ENCODE measurements at regions not wholly inside any gene's neighbourhood (a gene's known extent, or its start where the extent isn't known, plus 50 kb on each side); places are given as distances from the start of the nearest gene placed in this dataset.

DNA sequence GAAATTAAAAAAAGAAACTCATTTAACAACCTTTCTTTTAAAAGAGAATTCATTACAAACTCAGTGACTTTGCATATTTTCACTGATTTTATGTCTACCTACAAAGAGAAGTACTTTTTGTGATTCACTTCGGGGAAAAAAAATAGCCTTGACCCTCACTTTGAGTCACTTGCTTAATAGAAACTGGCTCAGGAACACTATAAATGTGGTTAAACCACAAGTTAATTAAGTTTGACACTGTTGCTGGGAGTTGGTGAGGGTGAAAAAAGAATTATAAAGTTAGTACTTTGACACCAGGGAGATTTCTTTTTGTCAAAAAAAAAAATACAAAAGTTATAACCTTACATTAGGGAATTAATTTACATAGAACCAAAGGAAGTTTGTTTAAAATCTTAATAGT, 810.9 kb downstream of the NR2F2 start:
- DNase-seq (ENCODE audit: extremely low read depth, low read depth), result no peak

DNA sequence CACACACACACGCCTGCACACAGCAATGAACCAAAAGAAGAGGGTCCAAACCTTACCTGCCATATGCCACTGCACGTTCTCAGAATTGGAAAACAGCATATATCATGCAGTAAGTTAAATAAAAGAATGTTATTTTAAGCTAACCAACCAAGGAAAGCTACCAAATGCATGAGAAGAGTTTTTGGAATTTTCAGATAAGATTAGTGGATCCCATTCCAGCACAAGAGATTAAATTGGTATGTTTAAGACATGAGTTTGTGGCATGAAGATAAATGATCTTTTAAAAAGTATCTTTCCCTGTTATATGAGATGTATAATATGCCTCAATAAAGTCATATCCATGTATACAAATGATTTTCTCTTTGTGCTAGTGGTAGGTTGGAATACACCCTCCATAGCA, 811.4 kb downstream of the NR2F2 start:
- no peak for DNase-seq (ENCODE audit: extremely low read depth, low read depth)

DNA sequence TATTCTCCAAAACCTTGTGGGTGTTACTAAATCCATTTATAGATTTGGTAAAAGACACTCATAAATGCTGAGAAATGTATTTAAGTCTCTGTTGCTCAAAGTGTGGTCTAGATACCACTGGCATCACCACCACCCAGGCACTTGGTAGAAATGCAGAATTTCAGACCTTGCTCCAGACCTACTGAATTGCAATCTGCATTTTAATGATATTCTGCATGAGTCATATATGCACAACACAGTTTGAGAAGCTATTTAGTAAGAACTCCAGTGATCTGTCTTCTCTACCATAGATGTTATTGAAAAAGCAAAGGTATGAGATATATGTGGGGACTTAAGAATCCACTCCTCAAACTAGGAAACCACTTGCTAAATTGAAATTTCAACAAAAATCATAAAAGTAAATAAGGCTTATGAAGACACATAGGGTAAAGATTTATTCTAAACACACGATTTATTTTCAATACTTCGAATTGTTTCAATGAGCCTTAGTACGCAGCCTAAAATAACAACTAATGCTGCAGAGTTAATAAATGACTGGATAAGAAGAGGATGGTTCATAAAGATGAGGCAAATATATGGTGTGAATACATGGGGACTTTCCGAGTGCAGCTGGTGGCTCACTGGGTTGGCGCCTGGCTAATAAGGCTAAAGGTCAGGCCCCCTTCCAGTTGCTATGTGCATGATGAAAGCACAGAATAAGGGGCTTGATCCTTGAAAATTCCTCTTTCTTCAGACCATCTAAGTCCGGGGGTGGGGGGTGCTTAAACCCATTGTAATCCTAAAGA, 813.3 kb downstream of the NR2F2 start:
- no peak for DNase-seq (ENCODE audit: extremely low read depth, low read depth)

DNA sequence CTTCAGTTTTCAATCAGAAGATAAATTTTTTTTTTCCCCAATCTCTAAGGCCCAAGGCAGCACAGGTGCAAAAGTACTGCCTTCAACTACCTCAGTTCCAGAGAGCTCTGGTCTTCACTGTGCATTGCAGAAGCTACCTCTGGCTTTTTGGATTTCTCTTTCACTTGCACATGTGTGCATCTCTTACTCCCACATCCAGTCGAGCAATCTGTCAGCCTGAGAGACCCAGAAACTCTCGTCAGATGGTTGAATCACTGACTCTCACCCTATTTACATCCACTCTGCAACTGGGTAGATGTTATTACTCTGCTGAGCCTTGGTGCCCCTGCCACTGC, 813.8 kb downstream of the NR2F2 start:
- DNase-seq (ENCODE audit: extremely low read depth, low read depth), result no peak

DNA sequence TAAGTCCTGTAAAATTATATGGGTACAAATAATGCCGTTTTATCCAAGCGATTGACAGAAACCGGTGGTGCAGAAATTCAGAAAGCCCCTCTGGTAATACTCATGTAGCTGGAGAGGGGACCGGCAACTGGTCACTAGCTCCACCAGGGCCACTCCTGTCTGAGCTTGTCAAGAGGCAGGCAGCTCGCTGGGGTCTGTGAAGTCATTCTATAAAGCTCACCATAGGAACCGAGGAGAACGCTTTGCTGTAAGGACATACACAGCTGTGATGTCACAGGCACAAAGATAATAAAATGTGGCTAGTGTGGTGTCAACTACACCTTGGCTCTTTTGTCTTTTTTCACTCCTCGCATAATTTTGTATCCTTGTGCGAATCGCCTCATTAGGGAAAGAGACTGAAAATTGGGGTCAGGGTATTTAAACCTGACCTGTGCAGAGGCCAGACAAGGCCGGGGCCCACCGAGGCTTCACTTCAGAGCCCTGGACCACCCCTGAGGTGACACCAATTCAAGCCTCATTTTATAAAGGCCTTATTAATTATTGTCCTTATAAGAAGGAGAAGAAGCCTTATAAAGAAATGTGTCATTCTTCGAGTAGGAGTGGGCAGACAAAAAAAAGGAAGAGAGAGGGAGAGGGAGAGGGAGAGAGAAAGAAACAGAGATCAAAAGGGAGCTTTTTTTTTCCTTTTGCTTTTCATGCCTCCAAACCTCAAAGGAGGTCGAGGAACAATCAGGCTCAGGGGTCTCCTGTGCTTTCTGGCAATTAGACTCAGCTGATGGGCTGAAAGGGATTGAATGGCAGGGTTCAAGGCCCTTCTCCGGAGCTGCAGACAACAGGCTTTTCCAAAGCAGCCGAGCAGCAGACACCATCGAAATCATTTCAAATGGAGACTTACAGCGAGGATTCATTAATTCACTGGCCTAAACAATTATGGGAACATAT, 813.3 kb upstream of the ARRDC4 start:
- DNase-seq (ENCODE audit: extremely low read depth, low read depth), result no peak

DNA sequence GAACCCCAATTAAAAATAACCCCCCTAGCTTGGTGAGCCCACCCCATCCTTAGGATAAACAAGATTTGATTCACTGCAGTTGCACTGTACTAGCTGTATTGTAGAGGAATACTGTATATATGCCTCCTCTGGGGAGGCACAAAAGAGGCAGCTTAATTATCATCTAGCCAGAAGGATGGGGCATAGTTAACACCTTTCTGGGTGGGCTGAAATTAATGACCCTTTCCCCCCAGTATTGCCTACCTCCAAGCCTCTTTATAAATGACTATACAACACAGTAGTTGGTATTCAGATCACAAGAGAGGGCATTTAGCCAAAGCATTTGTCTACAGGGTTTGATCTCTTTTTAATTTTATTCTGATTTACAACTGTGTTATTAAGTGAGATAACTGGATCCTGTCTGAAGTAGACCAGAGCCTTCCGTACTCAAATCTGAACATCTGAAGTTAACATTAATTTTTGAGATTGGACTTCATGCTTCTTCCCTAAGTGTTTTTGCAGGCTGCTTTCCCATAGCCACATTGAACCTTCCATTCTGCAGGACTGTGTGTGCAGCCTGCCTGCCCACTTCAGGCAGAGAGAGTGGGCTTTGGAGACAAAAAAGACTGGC, 807.0 kb upstream of the ARRDC4 start:
- no peak for DNase-seq (ENCODE audit: extremely low read depth, low read depth)

DNA sequence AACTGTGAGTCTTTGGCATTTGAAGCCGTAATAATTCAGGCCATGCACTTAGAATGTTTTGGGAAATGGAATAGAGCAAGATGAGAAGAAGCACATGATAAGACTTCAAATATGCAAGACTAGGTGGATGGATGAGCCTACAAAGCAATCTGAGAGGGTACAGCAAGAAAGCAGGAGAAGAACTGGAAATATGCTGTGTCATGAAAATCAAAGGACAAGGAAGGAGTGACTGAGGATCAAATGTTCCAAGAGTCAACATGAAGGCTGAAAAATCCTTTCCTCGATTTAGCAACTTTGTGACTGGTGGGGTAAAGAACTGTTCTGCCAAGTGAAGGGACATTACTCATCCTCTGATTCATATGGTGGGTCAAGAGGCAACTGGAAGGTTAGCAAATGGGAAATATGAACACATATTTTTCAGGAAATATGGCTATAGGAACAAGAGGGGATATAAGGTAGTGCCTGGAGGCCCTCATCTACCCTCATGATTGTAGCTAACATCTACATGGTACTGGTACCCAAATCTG, 803.7 kb upstream of the ARRDC4 start:
- DNase-seq (ENCODE audit: extremely low read depth, low read depth), result no peak

DNA sequence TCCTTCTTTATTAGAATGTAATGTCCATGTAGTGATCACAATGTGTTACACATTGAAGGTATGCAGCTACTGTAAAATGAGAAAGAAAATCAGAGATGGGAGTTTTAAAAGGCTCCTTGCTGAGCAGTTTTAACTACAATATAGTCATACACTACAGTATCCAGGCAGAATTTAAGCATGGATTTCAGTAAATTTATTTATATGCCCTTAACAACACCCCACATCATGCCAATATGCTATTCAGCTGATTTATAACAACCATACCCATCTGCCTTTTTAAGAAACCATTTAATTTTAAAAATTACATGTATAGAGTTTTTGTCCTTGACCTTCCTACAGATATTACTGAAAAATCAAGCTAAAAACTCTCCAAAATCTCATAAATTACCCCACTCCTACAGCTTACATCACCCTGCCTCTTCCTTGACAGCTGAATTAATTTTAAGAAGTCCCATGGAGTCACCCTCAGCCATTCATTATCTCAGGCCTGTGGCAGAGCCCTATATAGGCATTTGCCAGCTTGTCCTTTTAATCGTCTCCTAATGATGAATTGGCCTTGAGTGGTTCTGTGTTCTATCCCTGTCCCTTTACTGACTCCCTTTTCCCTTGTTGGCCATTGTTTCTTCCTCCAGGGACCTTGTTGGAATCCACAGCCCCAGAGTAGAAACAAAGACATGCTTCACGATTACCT, 797.6 kb upstream of the ARRDC4 start:
- DNase-seq (ENCODE audit: extremely low read depth, low read depth), result no peak

DNA sequence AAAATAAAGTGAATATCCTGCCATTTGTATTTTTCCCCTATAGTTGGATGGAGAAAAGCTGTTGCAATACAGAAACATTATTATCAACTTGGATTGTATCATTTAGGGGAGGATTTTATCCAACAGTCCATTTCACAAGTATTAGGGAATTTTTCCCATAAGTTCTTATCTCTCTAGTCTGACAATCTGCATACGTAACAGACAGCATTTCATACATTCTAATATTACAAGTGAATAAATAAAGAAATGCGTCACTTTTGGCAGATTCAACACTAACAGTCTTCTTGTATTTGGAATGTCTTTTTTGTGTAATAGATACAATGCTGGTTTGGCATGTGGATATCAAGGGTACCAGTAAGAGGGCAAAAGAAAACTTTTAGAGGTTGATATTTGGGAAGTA, 795.3 kb upstream of the ARRDC4 start:
- DNase-seq (ENCODE audit: extremely low read depth, low read depth), result no peak

DNA sequence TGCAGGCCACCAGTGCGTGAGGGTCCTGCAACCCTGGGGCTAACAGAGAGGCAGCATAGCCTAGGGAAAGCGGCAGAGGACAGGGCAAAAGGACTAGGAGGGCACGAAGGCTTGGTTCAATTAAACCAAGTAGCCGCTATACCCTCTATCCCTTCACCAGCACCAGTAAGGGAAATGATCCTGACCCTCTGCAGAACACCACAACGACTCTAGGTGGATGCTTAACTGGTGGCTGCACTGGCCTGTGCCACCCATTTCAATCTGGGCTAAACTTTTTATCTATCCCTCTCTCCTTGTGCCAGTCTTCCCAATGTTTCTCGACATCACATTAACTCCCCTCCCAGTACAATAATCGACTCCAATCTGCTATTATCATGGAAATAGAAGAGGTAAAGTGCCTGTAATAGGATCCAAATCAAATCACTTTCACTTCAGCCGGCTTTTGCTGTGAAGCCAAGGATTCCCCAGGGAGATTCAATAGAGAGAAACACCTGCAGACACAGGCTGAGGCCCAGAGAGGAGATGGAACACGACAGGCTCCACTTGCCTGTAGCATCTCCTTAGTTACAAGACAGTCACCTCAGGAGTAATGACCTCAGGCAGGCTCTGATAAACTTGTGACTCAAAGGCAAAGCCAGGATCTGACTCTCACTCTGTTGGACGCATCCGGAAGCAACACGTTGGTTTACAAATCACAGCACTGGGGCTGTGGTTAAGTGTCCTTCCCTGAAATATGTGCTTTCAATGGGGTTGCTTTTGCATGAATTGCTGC, 791.6 kb upstream of the ARRDC4 start:
- DNase-seq (ENCODE audit: extremely low read depth, low read depth), result no peak

DNA sequence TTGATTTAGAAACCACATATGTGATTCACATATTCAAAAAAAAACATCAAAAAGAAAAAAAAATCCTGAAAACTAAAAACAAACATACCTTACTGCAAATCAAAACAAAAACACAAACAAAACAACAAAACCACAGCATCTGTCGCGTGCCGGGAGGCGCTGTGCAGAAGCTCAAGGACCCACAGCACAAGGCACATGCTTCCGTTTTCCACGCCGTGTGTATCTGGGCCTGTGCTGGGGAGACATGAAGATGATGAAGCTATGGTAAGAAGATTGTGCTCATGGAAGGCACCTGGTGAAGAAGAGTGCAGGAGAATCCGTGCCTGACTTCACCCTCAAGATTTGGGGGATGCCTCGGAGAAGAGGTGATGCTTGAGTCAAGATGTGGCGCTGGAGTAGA, 788.9 kb upstream of the ARRDC4 start:
- no peak for DNase-seq (ENCODE audit: extremely low read depth, low read depth)

DNA sequence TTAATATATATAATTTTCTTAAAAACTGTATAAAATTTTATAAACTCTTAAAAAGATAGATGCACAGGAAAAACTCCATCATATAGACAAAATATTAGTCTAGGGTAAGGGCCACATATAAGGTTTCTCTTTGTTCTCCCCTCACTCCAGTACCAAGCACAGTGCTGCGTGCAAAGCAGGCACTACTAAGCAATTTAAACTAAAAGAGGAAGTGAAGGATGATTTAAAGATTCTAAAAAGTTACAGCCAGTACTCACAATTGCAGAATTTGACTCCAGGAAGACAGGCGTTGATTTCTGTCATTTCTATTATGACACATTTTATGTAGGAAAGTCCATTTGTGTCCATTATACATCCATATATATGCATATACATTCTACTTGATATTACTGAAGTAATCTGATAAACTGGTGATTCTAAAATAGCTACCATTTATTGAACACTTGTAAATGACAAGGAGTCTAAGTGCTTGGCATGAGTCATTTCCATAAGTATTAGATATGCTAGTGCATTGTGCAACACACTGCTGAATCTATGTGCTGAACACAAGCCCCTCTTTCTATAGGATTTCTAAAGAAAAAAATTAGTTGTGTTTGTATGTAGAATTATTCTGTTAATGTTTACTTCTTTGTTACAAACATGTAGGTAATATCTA, 785.5 kb upstream of the ARRDC4 start:
- no peak for DNase-seq (ENCODE audit: extremely low read depth, low read depth)

DNA sequence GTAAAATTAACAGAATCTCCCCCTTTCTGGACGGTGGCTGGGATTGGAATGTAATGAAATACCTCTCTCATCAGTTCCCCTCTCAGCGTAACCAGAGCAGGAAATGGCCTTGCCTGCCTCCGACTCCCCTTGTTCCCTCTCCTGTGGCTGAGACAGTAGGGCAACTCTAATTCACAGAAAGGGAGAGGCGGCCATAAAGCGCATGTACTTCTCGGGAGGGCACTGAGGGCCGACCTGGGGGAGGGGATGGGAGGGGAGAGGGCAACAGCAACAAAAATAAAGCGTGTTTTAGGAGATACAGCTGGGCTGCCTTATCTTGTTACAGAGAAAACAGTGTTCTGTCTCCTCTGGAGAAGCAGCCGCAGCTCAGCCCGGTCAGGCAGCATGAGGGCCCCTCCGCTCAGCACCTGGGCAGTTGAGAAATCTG, 783.3 kb upstream of the ARRDC4 start:
- DNase-seq (ENCODE audit: extremely low read depth, low read depth), result no peak

DNA sequence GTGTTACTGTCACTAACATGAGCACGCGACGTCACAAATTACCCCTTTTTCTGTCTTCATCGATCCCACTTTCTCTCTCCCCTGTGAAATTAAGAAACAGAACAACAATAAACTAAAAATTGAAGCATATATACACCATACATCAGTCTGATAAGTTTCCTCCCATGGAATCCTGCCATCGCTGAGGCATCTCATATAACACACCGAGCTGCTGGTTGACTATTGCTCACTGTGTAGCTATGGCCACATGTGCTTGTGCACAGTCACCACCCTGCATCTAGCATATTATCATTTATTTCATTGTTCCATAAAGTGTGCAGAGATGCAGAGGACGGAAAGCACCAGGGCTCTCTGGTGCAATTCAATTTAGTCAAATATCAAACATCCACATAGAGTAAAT, 777.9 kb upstream of the ARRDC4 start:
- no peak for DNase-seq (ENCODE audit: extremely low read depth, low read depth)

DNA sequence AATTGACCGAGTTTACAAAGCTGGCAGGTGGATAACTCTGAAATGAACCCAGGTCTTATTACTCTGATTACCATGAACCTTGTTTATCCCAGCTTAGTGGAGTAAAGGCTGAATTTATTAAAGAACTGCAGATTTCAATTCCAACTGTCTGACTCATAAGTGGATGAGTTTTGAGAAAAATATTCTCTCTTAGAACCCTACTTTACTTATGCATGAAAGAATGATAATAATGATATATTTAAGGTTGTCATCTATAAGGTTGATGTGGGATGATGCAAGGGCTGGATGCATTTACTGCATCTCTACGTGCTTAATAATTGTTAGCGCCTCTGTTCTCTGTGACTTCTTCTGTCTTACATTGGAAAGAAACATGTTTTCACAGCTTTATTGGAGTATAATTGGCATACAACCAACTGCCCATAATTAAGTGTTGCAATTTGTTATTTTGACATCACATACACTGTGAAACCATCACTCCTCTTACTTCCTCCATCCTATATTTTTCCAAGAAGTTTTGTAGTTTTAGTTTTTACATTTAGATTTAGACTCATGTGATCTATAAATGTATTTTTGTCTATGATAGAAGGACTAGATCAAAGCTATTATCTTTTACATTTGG, 771.2 kb upstream of the ARRDC4 start:
- DNase-seq (ENCODE audit: extremely low read depth, low read depth), result no peak

DNA sequence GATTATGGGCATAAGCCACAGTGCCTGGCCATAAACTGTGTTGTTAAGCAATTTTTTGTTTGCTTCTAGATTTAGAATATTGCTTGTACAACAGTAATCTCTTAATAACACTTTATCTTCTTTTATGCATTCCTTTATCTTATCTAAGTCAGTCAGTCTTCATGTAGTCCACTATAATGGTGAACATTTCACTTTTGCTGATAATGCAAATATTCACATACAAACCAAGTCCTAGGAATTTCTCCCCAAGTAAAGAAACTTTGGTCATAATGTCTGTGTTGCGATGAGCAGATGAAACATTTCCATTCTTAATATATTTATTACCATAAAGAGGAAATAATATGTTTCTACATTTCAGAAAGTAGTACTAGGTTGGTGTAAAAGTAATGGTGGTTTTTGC, 765.8 kb upstream of the ARRDC4 start:
- no peak for DNase-seq (ENCODE audit: extremely low read depth, low read depth)

DNA sequence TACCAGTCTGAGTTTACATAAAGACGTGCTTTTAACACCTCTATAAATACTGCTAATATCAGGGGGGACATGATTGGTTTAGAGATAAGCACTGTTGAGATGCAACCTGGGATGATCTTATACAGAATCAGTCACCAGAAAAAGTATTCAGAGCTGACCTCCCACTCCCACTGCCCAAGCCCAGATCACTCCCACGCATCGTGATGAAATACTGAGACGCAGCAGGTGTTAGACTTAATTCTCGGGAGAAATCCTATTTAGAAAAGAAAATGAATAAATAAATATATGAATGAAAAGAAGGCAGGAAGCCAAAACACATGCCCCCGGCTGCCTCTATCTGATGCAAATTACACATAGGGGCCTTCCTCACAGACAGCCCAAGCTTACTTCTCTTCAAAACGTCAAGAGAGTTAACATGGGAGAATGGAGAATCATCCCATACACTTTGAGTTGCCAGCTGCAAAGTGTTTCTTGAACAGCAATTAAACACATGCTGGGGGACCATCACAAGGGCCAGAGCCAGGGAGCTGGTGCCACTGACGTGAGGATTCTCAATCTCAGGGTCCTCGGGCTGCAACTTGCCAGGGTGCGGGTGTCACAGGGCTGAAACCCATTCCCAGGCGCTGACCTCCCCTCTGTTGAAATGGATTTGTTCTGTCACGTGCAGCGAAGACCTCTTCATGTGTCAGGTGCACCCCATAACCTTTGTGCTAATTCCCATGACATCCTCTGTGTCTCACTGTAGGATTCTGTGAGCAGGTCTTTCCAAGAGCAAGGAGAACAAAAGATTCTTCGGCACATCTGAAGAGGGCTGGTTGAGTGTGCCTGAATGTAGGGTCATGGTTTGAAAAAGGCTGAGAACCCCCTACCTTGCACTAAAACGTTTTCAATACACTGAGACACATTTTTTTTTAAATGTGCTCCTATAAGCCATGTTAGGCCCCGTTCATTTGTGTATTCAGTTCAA, 764.2 kb upstream of the ARRDC4 start:
- DNase-seq (ENCODE audit: extremely low read depth, low read depth), result no peak
